WERI-Rb-1 (cell line): ENCODE measurements at regions not wholly inside any gene's neighbourhood (a gene's known extent, or its start where the extent isn't known, plus 50 kb on each side); places are given as distances from the start of the nearest gene placed in this dataset.

Source experiments
- DNase-seq: peaks from one replicate; pipeline ENCODE4 v3.0.0-alpha.2; 2020
- H3K27ac ChIP-seq: fragments of 250-450 bp; sonication (Bioruptor Pico); 2 replicates; pipeline ENCODE4 v1.5.1; 2020; ENCODE audit warnings: mild to moderate bottlenecking, moderate library complexity
- H3K27me3 ChIP-seq: fragments of 250-450 bp; sonication (Bioruptor Pico); 2 replicates; pipeline ENCODE4 v1.5.1; 2021; ENCODE audit warnings: mild to moderate bottlenecking, low read depth, moderate library complexity; ENCODE audit not compliant: insufficient read depth, severe bottlenecking
- H3K36me3 ChIP-seq: fragments of 250-450 bp; sonication (Bioruptor Pico); 2 replicates; pipeline ENCODE4 v1.5.1; 2020; ENCODE audit warnings: mild to moderate bottlenecking, moderate library complexity
- H3K4me3 ChIP-seq: 2 replicates; pipeline ENCODE4 v1.5.1; 2011; ENCODE audit warnings: low read depth, mild to moderate bottlenecking, control low read depth, low read length
- H3K9me3 ChIP-seq: fragments of 250-450 bp; sonication (Bioruptor Pico); 2 replicates; pipeline ENCODE4 v1.5.1; 2021; ENCODE audit warnings: mild to moderate bottlenecking, moderate library complexity; ENCODE audit not compliant: severe bottlenecking
- CTCF ChIP-seq: IDR thresholded peaks from 2 replicates; pipeline ENCODE4 v1.5.1; 2011; ENCODE audit warnings: low read depth, mild to moderate bottlenecking, control low read depth, inconsistent platforms, low read length

GRCh38 chr11:45061641-45062040 lies 84.8 kb upstream of the PRDM11 start:
- Histone ChIP-seq H3K27me3 (no peaks in the 10 kb centered on the region), H3K36me3 (no peaks in the 10 kb centered on the region), H3K4me3 (no peak overlapping the region), H3K27ac (no peak overlapping the region), H3K9me3 (peaks cover 6% of the 10 kb centered on the region)
- DNase-seq = no peak
- TF ChIP-seq CTCF = no peak

- H3K27me3 ChIP-seq = no peaks in the 10 kb centered on the region
- H3K9me3 ChIP-seq = peaks cover 6% of the 10 kb centered on the region
- TF ChIP-seq CTCF = no peak
- no peak overlapping the region for H3K27ac ChIP-seq
- H3K36me3 ChIP-seq = no peaks in the 10 kb centered on the region
- no peak overlapping the region for H3K4me3 ChIP-seq
- no peak for DNase-seq
Observed at GRCh38 chr11:45062115-45062514, 84.3 kb upstream of the PRDM11 start.

GRCh38 chr11:45062974-45063635 lies 83.3 kb upstream of the PRDM11 start:
- Histone ChIP-seq H3K9me3 (peaks cover 6% of the 10 kb centered on the region), H3K36me3 (no peaks in the 10 kb centered on the region), H3K4me3 (no peak overlapping the region), H3K27me3 (no peaks in the 10 kb centered on the region), H3K27ac (no peak overlapping the region)
- TF ChIP-seq CTCF = no peak
- no peak for DNase-seq

GRCh38 chr11:45063669-45064068 lies 82.8 kb upstream of the PRDM11 start:
- no peak for DNase-seq
- H3K9me3 ChIP-seq = peaks cover 6% of the 10 kb centered on the region
- no peaks in the 10 kb centered on the region for H3K36me3 ChIP-seq
- H3K27ac ChIP-seq = no peak overlapping the region
- TF ChIP-seq CTCF = no peak
- H3K27me3 ChIP-seq = no peaks in the 10 kb centered on the region
- no peak overlapping the region for H3K4me3 ChIP-seq

GRCh38 chr11:45067966-45068365 lies 78.5 kb upstream of the PRDM11 start:
- DNase-seq = no peak
- no peak overlapping the region for H3K4me3 ChIP-seq
- H3K9me3 ChIP-seq = peaks cover 6% of the 10 kb centered on the region
- no peak overlapping the region for H3K27ac ChIP-seq
- H3K36me3 ChIP-seq = no peaks in the 10 kb centered on the region
- no peak for TF ChIP-seq CTCF
- no peaks in the 10 kb centered on the region for H3K27me3 ChIP-seq

GRCh38 chr11:45071232-45071631 lies 75.2 kb upstream of the PRDM11 start:
- no peak for DNase-seq
- no peak for TF ChIP-seq CTCF
- Histone ChIP-seq H3K4me3 (no peak overlapping the region), H3K9me3 (no peaks in the 10 kb centered on the region), H3K27ac (no peak overlapping the region), H3K36me3 (no peaks in the 10 kb centered on the region), H3K27me3 (no peaks in the 10 kb centered on the region)
